NCI-H460 (cell line): ENCODE measurements at regions not wholly inside any gene's neighbourhood (a gene's known extent, or its start where the extent isn't known, plus 50 kb on each side); places are given as distances from the start of the nearest gene placed in this dataset.
"Not testable (repeated sequence)": the region's sequence is repeated elsewhere in the genome, so short reads cannot be mapped to it uniquely, and the experiment has no call there.

ENCODE experiments used
- DNase-seq: peaks from one replicate; pipeline ENCODE4 v3.0.0-alpha.2; 2016; ENCODE audit warnings: low read depth; ENCODE audit errors: extremely low read depth

- DNase-seq, result not testable (repeated sequence)
Observed at GRCh38 chr6:75031102-75031501, 174.8 kb downstream of the COL12A1 start.

GRCh38 chr6:75029333-75029732 is 176.5 kb downstream of the COL12A1 start:
- no peak for DNase-seq

GRCh38 chr6:75025371-75025770 is 180.5 kb downstream of the COL12A1 start:
- no peak for DNase-seq

GRCh38 chr6:75024828-75025227 is 181.0 kb downstream of the COL12A1 start:
- no peak for DNase-seq

- DNase-seq, result no peak
Observed at GRCh38 chr6:75023634-75024033, 182.2 kb downstream of the COL12A1 start.

GRCh38 chr6:75020971-75021370 is 184.9 kb downstream of the COL12A1 start:
- no peak for DNase-seq

- DNase-seq, result no peak
Observed at GRCh38 chr6:75020376-75020775, 185.5 kb downstream of the COL12A1 start.

GRCh38 chr6:75012018-75012417 is 193.8 kb downstream of the COL12A1 start:
- DNase-seq, result no peak

GRCh38 chr6:75003984-75004383 is 201.9 kb downstream of the COL12A1 start:
- not testable (repeated sequence) for DNase-seq

GRCh38 chr6:74997646-74998045 is 208.2 kb downstream of the COL12A1 start:
- DNase-seq, result no peak

GRCh38 chr6:74993136-74993535 is 212.7 kb downstream of the COL12A1 start:
- DNase-seq, result no peak

- DNase-seq, result no peak
Observed at GRCh38 chr6:74991573-74992332, 214.1 kb downstream of the COL12A1 start.

- DNase-seq, result no peak
Observed at GRCh38 chr6:74979065-74979766, 226.6 kb downstream of the COL12A1 start.

GRCh38 chr6:74976701-74977100 is 229.2 kb downstream of the COL12A1 start:
- no peak for DNase-seq

GRCh38 chr6:74976026-74976425 is 229.8 kb downstream of the COL12A1 start:
- DNase-seq, result no peak

GRCh38 chr6:74973591-74973990 is 232.3 kb downstream of the COL12A1 start:
- no peak for DNase-seq

- no peak for DNase-seq
Observed at GRCh38 chr6:74971633-74972032, 234.2 kb downstream of the COL12A1 start.

- no peak for DNase-seq
Observed at GRCh38 chr6:74969591-74970267, 236.1 kb downstream of the COL12A1 start.

GRCh38 chr6:74967821-74968220 is 238.0 kb downstream of the COL12A1 start:
- no peak for DNase-seq

- DNase-seq, result no peak
Observed at GRCh38 chr6:74966712-74967111, 239.1 kb downstream of the COL12A1 start.

GRCh38 chr6:74964871-74965441 is 240.9 kb downstream of the COL12A1 start:
- no peak for DNase-seq
